Embryonic facial prominence (tissue), 1 donor: ENCODE measurements at regions not wholly inside any gene's neighbourhood (a gene's known extent, or its start where the extent isn't known, plus 50 kb on each side); places are given as distances from the start of the nearest gene placed in this dataset.

ENCODE experiments used
- DNase-seq: peaks from one replicate; pipeline ENCODE4 v3.0.0-alpha.2; 2016; ENCODE audit errors: extremely low spot score

DNA sequence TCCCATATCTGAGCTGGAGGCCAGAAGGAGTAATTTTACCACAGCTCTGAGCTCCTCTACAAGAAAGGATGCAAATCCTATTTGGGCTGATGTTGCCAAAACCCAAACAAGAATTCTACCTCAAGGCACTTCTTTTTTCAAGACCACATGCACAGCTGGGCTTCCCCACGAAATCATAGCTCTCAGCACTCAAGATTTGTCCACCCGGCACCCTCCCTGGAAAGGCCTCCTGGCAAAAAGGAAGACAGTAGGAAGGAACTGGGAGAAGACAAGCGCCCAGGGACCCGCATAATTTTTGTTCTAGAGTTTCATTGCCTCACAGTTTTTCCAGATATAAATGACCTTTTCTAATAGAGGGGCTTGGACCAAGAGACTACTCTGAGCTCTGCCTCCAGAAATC lies 90.5 kb downstream of the BANF2 start:
- DNase-seq: no peak

DNA sequence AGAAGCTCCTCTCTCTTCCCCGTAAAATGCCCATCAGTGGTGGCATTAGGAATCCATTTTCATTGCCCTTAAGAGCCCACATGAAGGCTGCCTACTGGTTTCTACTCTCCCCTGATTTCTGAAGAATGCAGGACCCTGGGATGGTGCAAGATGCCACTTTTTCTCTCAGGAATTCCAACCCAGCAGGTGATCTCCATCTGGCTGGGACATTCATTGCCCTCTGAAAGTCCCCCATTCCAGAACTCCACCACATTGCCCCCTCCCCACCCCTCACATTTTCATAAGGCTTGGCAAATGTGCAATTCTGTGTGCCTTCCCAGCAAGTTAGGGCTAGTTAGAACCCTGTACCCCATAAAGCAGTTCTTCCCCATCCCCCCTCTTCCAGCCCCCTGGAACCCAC lies 88.0 kb downstream of the BANF2 start:
- no peak for DNase-seq

DNA sequence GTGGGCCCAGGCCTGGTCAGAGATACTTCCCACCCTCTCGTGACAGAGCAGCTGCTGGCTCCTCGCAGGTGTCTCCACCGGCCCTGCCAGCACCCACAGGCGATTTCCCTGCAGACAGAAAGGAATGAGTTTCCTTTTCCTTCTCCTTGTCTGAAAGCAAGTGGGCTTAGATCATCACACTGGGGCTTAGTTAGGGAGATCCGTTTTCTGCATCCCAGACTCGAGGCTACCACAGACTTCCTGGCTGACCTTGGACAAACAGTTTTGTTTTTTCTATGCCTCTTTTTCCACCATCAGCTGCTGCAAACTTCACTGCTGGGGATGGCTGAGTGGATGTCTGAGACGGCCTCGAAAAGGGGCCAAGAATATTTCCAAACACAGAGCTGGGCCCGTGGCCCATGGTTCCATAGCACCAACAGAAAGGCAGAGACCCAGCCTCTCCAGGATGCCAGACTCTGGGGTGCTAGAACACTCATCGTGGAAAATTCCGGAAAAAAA lies 86.5 kb downstream of the BANF2 start:
- DNase-seq: no peak
